Activated T-helper 1 cell treated with anti-CD3 and anti-CD28 coated beads, Interleukin-12 subunit alpha, Interleukin-12 subunit beta, Interleukin-2, Interleukin-4 antibody, amounts not matched to agents 30 ng/mL and 10 ng/mL and 1 ng/mL, durations not matched to agents 14 hours and 24 hours and 36 hours (primary cell): ENCODE measurements at regions not wholly inside any gene's neighbourhood (a gene's known extent, or its start where the extent isn't known, plus 50 kb on each side); places are given as distances from the start of the nearest gene placed in this dataset.

Source experiments
- DNase-seq: peaks from one replicate; pipeline ENCODE4 v3.0.0; 2021; ENCODE audit warnings: low spot score
- H3K27ac Mint-ChIP-seq: one replicate; pipeline ENCODE4 v1.8.0; 2021; ENCODE audit warnings: mild to moderate bottlenecking, mixed read lengths
- H3K27me3 Mint-ChIP-seq: one replicate; pipeline ENCODE4 v1.8.0; 2022; ENCODE audit warnings: mild to moderate bottlenecking, moderate library complexity, mixed read lengths; ENCODE audit not compliant: insufficient read depth
- H3K36me3 Mint-ChIP-seq: one replicate; pipeline ENCODE4 v1.8.0; 2021; ENCODE audit warnings: low read depth, mixed read lengths
- H3K4me1 Mint-ChIP-seq: one replicate; pipeline ENCODE4 v1.8.0; 2021; ENCODE audit warnings: low read depth, mixed read lengths
- H3K4me3 Mint-ChIP-seq: one replicate; pipeline ENCODE4 v1.8.0; 2021; ENCODE audit warnings: mild to moderate bottlenecking, moderate library complexity, mixed read lengths
- H3K9me3 Mint-ChIP-seq: one replicate; pipeline ENCODE4 v1.8.0; 2021; ENCODE audit warnings: mixed read lengths
- intact Hi-C: fragments of 100-400 bp; cut with micrococcal nuclease; formaldehyde crosslinking; loops from one replicate; pipeline ENCODE4 v1.15.1; 2024

DNA sequence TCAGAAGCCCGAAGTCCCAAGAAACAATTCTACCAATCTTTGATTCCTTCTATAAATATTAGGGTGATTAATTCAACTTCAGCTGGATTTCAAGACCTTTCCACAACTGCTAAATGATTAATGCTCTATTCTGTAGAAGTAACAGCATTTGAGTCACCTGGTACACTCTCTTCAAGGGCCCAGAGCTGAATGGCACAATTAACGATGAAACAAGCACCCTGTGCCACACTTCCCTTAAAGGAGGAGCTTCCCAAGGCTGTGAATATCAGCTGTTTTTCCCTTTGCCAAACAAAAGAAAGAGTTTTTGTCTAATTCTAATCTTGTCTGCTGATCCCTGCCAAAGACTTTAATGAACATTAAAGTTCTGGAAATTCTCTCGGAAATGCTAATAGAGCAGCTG, 56.0 kb downstream of the BOD1L2 start:
- H3K4me3 Mint-ChIP-seq, result no peak overlapping the region
- no peak for DNase-seq
- H3K36me3 Mint-ChIP-seq, result no peaks in the 10 kb centered on the region
- intact Hi-C loops, result no loop called here
- H3K27me3 Mint-ChIP-seq, result peaks cover 4% of the 10 kb centered on the region
- H3K27ac Mint-ChIP-seq, result no peak overlapping the region
- no peaks in the 10 kb centered on the region for H3K4me1 Mint-ChIP-seq
- H3K9me3 Mint-ChIP-seq, result no peaks in the 10 kb centered on the region

DNA sequence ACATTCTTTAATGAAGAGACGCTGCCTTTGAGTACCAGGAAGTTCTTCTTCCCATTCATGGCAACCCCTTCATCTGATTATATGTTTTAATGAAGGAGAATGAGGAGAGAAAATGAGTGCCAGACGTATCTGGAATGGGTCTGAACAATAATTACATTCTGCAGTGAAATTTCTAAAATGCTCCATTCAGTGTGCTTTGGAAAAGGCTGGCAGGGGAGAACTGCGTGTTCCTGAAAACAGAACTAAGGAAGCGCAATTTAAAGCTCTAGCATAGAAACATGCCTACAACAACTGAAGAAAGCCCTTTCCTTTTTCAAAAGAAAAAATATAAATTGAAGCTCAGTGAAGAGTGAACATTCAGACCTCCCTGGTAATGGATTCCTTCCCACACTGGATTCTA, 58.8 kb downstream of the BOD1L2 start:
- Mint-ChIP-seq H3K27me3 (peaks cover 15% of the 10 kb centered on the region), H3K27ac (no peak overlapping the region), H3K4me1 (peaks cover 9% of the 10 kb centered on the region), H3K4me3 (no peak overlapping the region), H3K36me3 (no peaks in the 10 kb centered on the region), H3K9me3 (no peaks in the 10 kb centered on the region)
- intact Hi-C loops, result no loop called here
- DNase-seq, result no peak

DNA sequence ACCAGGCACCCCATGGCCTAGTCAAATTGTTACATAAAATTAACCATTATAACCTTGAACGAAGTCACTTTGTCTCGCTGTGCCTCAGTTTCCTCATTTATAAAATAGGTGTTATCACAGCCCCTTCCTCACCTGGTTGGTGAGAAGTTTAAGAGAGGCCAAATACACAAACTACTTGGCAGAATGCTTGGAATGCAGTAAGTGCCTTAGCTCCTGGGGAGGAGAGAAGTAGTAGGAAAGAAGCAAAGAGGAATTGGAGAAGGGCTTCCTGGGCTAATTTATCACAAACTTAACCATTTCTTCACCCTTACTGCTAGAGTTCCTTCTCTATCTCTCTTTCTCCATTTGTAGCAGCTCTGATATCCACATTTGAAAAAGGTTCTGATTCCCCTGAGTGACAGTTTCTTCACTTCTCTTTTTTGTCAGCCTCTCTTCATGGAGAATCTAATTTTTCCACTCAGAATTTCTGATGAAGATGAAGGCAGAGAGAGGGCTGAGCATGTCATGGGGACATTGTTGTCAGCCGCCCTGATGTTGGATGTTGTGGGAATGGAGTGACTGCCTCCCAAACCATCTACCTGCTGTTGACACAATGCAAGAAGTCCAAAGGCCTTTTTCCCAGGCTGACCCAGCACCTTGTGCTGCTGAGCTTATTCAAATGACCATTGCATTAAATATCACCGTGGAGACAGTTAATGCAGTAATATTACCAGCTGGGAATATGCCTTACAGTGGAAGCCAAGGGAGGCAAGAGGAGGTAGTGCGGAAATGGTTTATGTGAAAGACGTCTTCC, 60.4 kb downstream of the BOD1L2 start:
- H3K36me3 Mint-ChIP-seq, result no peaks in the 10 kb centered on the region
- H3K27me3 Mint-ChIP-seq, result peaks cover 21% of the 10 kb centered on the region
- no peaks in the 10 kb centered on the region for H3K9me3 Mint-ChIP-seq
- DNase-seq, result no peak
- H3K4me3 Mint-ChIP-seq, result no peak overlapping the region
- H3K4me1 Mint-ChIP-seq, result peaks cover 9% of the 10 kb centered on the region
- no peak overlapping the region for H3K27ac Mint-ChIP-seq
- intact Hi-C loops, result no loop called here

DNA sequence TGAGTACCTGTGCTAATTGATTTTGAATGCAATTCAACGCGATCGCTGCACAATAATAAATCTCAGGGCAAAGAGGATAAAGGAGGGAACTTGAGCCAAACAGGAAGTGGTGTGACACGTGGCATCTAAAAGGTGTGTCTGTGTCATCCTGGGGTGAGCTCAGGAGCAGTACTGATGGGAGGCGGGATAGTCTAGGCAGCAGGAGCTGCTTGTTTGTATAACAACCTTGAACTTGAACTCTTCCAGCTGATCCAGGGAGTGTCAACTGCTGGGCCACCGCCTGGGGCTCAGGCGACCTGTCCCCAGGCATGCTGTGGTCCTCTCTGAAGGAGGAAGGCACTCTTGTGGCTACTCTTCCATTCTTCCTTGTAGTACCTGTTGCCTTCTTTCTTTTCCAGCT, 61.2 kb downstream of the BOD1L2 start:
- H3K36me3 Mint-ChIP-seq, result no peaks in the 10 kb centered on the region
- H3K27ac Mint-ChIP-seq, result no peak overlapping the region
- peaks cover 22% of the 10 kb centered on the region for H3K27me3 Mint-ChIP-seq
- intact Hi-C loops, result no loop called here
- no peaks in the 10 kb centered on the region for H3K9me3 Mint-ChIP-seq
- no peak overlapping the region for H3K4me3 Mint-ChIP-seq
- no peak for DNase-seq
- H3K4me1 Mint-ChIP-seq, result peaks cover 9% of the 10 kb centered on the region

DNA sequence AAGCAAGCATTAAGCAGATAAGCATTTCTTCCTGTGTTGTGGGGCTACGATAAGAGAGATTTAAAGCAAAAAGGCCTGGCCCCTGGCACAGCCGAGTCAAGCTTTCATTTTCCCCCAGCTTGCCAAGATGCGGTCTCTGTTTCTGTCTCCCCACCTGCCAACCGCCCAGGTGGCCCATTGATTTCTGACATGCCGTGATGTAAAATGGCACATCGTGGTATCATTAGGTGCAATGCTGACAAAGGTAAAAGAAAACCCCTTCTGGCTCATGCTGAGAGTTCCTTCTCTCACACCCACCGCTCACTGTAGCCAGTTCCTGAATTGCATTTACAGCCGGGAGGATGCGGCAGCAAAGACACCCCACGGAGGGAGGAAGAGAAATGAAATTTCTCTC, 62.8 kb downstream of the BOD1L2 start:
- Mint-ChIP-seq H3K4me1 (peaks cover 9% of the 10 kb centered on the region), H3K4me3 (peak overlapping the region; percentile 31), H3K27ac (no peak overlapping the region), H3K27me3 (peaks cover 26% of the 10 kb centered on the region), H3K9me3 (no peaks in the 10 kb centered on the region), H3K36me3 (no peaks in the 10 kb centered on the region)
- intact Hi-C loops, result no loop called here
- no peak for DNase-seq

DNA sequence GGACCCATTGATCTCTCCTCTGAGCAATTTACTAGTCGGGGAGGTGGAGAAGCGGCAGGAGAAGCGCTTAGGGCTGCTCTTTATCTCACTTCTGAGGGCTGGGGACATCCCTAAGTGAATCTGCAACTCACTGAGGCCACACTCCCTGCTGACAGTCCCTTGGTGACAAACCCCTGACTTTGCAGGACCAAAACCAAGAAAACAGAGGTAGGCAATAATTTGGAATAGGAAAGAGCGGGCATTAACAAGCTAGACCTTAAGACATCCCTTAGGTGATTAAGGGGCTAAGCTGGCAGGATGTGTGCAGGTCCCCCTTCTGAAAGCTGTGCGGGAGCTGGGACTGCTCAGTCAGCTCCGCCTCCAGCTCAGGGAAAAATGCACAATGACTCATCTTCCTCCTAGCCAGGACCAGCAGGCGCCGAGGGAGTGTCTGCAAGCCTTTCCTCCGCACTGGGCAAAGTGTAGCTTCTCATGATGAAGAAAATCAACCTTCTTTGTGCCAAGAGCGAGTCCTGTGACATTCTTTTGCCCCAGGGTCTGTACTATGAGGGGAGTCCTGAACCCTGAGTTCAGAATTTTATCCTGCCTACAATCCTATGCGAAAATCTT, 63.3 kb downstream of the BOD1L2 start:
- H3K27me3 Mint-ChIP-seq, result peaks cover 26% of the 10 kb centered on the region
- no peak for DNase-seq

DNA sequence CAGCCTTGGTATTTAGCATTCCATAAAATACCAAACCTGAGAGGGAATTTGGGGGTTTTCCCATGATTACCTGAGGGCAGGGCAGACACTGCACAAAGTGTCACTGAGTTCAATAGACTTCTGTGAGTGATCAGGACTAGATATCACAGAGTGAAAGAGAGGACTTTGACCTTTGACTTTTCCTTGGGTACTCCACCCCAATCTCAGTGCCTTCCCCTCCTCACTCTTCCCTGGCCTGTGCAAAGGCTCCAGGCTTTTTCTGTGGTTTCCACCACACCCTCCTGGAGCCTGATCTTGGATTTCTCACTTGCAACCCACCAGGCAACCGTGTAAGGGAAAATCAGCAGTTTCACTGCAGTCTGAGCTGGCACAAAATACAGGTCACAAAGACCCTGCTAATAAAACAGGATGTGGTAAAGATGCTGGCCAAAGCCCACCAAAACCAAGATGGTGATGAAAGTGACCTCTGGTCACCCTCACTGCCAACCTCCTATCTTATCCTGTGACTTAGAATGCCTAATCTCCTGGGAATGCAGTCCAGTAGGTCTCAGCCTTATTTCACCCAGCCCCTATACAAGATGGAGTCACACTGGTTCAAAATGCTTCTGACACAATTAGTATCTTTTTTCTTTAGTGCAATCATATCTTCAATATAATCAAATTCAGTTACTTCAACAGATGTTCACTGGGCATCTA, 64.0 kb downstream of the BOD1L2 start:
- Mint-ChIP-seq H3K9me3 (no peaks in the 10 kb centered on the region), H3K36me3 (no peaks in the 10 kb centered on the region), H3K4me1 (peaks cover 9% of the 10 kb centered on the region), H3K27me3 (peaks cover 26% of the 10 kb centered on the region), H3K4me3 (no peak overlapping the region), H3K27ac (no peak overlapping the region)
- no peak for DNase-seq
- intact Hi-C loops, result no loop called here

More for the DNA sequence above, 63.3 kb downstream of the BOD1L2 start:
- H3K4me1 Mint-ChIP-seq, result peaks cover 9% of the 10 kb centered on the region
- peak overlapping the region; percentile 31 for H3K4me3 Mint-ChIP-seq
- H3K27ac Mint-ChIP-seq, result no peak overlapping the region
- H3K9me3 Mint-ChIP-seq, result no peaks in the 10 kb centered on the region
- no peaks in the 10 kb centered on the region for H3K36me3 Mint-ChIP-seq
- intact Hi-C loops, result no loop called here

DNA sequence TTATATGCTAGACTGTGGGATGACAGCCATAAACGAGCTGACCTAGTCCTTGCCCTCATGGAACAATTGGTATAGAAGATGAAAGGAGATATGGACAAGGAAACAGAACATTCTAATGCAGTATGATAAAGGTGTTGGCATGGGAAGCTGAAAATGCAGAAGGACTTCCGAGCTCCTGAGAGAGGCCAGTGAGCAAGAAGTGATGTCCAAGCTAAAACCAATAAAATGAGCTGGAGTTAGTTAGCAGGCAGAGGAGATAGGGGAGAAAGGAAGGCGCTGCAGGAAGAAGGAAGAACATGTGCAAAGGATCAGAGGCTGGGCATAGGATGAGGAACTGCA, 64.5 kb downstream of the BOD1L2 start:
- no peaks in the 10 kb centered on the region for H3K9me3 Mint-ChIP-seq
- no peak overlapping the region for H3K27ac Mint-ChIP-seq
- no peak for DNase-seq
- H3K36me3 Mint-ChIP-seq, result no peaks in the 10 kb centered on the region
- peaks cover 26% of the 10 kb centered on the region for H3K27me3 Mint-ChIP-seq
- H3K4me1 Mint-ChIP-seq, result peaks cover 9% of the 10 kb centered on the region
- intact Hi-C loops, result no loop called here
- H3K4me3 Mint-ChIP-seq, result no peak overlapping the region

DNA sequence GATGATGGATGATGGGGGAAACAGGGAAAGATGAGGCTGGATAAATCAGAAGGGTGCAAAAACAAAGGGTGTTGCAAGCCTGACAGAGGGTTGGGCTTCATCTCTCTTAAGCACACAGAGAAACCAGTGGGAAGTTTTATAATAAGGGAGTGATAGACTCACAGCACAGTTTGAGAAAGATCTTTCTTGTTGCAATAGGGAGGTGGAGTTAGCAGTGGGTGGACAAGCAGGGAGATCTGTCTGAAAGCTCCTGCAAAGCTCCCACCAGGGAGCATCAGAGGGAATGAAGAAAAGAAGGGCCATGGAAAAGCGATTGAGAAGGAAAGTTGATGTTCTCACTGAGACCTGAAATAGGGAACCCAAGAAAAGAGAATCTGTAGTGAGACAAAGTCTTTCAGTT, 64.9 kb downstream of the BOD1L2 start:
- H3K27me3 Mint-ChIP-seq, result peaks cover 26% of the 10 kb centered on the region
- no peak overlapping the region for H3K4me3 Mint-ChIP-seq

DNA sequence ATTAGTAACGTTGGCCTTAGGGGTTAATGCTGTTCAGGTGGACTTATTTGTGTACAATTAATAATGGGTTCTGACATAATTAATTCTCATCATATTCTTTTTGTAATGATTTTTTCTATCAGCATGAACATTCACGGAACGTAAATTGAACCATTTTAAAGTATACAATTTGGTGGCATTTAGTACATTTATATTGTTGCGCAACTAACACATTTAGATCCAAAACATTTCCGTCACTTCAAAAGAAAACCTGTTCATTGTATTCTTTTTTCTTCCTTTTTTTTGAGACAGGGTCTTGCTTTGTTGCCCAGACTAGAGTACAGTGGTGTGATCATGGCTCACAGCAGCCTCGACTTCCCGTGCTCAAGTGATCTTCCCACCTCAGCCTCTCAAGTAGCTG, 65.8 kb downstream of the BOD1L2 start:
- Mint-ChIP-seq H3K4me3 (no peak overlapping the region), H3K27ac (no peak overlapping the region), H3K27me3 (peaks cover 26% of the 10 kb centered on the region), H3K36me3 (no peaks in the 10 kb centered on the region), H3K9me3 (no peaks in the 10 kb centered on the region), H3K4me1 (peaks cover 9% of the 10 kb centered on the region)
- intact Hi-C loops, result no loop called here
- DNase-seq, result no peak

More for the DNA sequence above, 64.9 kb downstream of the BOD1L2 start:
- no peaks in the 10 kb centered on the region for H3K9me3 Mint-ChIP-seq
- DNase-seq, result no peak
- no peak overlapping the region for H3K27ac Mint-ChIP-seq
- intact Hi-C loops, result no loop called here
- peaks cover 9% of the 10 kb centered on the region for H3K4me1 Mint-ChIP-seq
- H3K36me3 Mint-ChIP-seq, result no peaks in the 10 kb centered on the region

DNA sequence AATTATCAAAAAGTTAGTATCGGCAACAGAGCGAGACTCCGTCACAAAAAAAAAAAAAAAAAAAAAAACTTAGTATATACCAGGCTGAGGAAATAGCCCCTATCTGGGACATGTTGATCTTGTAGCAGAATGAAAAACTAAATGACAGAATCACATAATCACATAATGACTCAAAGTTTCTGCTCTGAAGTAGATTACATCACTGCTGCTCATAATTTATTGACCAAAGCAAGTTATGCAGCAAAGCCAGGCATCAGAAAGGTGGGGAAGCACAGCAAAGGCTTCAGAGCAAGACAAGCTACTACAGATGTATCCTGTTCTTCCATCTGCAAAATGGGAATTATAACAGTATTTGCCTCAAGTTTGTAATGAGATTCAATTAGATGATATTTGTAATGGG, 68.1 kb downstream of the BOD1L2 start:
- Mint-ChIP-seq H3K36me3 (no peaks in the 10 kb centered on the region), H3K27ac (no peak overlapping the region), H3K9me3 (no peaks in the 10 kb centered on the region), H3K4me3 (no peak overlapping the region), H3K27me3 (peaks cover 15% of the 10 kb centered on the region), H3K4me1 (peaks cover 4% of the 10 kb centered on the region)
- DNase-seq, result no peak
- intact Hi-C loops, result no loop called here

DNA sequence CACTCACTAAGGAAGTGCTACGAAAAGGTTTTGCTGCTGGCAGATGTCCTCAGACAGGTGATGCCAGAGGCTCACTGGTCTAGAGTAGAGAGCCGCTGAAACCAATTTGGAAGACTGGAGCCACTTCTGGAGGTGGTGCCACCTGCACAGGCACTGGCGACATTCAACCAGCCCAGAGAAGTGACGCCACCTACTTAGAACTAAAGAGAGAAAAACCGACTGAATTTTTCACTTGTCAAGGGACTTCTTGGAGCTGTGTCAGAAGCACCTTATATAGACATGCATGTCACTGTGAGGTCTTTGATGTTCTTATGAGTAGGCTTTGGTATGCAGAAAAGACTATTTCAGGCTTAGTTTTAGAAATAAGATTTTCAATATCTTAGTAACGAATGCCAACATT, 71.4 kb downstream of the BOD1L2 start:
- no peak overlapping the region for H3K27ac Mint-ChIP-seq
- H3K4me1 Mint-ChIP-seq, result no peaks in the 10 kb centered on the region
- no peaks in the 10 kb centered on the region for H3K36me3 Mint-ChIP-seq
- H3K27me3 Mint-ChIP-seq, result peaks cover 2% of the 10 kb centered on the region
- no peaks in the 10 kb centered on the region for H3K9me3 Mint-ChIP-seq
- intact Hi-C loops, result no loop called here
- no peak for DNase-seq
- no peak overlapping the region for H3K4me3 Mint-ChIP-seq

DNA sequence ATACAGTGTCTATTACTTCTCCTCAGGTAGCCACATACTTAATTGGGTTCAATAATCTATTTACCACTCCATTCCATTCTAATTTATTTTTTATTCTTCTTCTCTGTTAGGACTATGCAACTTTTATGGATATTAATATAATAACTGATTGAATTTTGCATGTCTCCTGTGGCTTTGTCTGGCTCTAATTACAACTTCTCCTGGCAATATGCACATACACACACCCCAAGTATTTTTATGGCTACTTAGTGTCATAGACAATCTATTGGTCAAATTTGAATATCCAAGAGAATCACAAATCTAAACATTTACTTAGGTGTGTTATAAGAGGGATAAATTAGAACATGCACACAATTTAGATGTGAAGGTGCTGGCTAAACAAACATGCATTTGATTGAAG, 73.1 kb downstream of the BOD1L2 start:
- Mint-ChIP-seq H3K4me1 (no peaks in the 10 kb centered on the region), H3K36me3 (no peaks in the 10 kb centered on the region), H3K9me3 (no peaks in the 10 kb centered on the region), H3K27ac (no peak overlapping the region), H3K4me3 (no peak overlapping the region), H3K27me3 (no peaks in the 10 kb centered on the region)
- intact Hi-C loops, result no loop called here
- DNase-seq, result no peak
